ENCODE measurements at regions not wholly inside any gene's neighbourhood (a gene's known extent, or its start where the extent isn't known, plus 50 kb on each side); places are given as distances from the start of the nearest gene placed in this dataset.

GRCh38 chr3:102329066-102329465 lies 105.7 kb upstream of the ZPLD1 start:
- intact Hi-C loops (cut with DNase I; ENCODE audit: low total_unique reads) = no loop called here
- ATAC-seq = no peak
- no peaks in the 10 kb centered on the region for H3K36me3 ChIP-seq
- TF ChIP-seq CTCF (IDR thresholded peaks at IDR 0.05 in 4 of 5, conservative IDR thresholded peaks at IDR 0.05 in 1 of 5) = no peak
- TF ChIP-seq POLR2A (IDR thresholded peaks at IDR 0.05) = no peak
- no peaks in the 10 kb centered on the region for H3K9me3 ChIP-seq
- H3K27me3 ChIP-seq = no peaks in the 10 kb centered on the region
- H3K27ac ChIP-seq = no peak overlapping the region
- no peak for DNase-seq
- H3K4me3 ChIP-seq = no peak overlapping the region
- in situ Hi-C loops (cut with MboI; ENCODE audit: low sequenced_read_pairs in 4 of 4) = no loop called here
- no peaks in the 10 kb centered on the region for H3K4me1 ChIP-seq

GRCh38 chr3:102329561-102329960 lies 105.3 kb upstream of the ZPLD1 start:
- H3K27me3 ChIP-seq = no peaks in the 10 kb centered on the region
- DNase-seq (no peak), ATAC-seq (no peak)
- in situ Hi-C loops (cut with MboI; ENCODE audit: low sequenced_read_pairs in 4 of 4) (no loop called here), intact Hi-C loops (cut with DNase I; ENCODE audit: low total_unique reads) (no loop called here)
- H3K4me3 ChIP-seq = no peak overlapping the region
- H3K36me3 ChIP-seq = no peaks in the 10 kb centered on the region
- no peak overlapping the region for H3K27ac ChIP-seq
- H3K9me3 ChIP-seq = no peaks in the 10 kb centered on the region
- TF ChIP-seq CTCF (IDR thresholded peaks at IDR 0.05 in 4 of 5, conservative IDR thresholded peaks at IDR 0.05 in 1 of 5) (no peak), POLR2A (IDR thresholded peaks at IDR 0.05) (no peak)
- no peaks in the 10 kb centered on the region for H3K4me1 ChIP-seq

GRCh38 chr3:102332205-102332604 lies 102.6 kb upstream of the ZPLD1 start:
- no peak for TF ChIP-seq CTCF (IDR thresholded peaks at IDR 0.05 in 4 of 5, conservative IDR thresholded peaks at IDR 0.05 in 1 of 5)
- TF ChIP-seq POLR2A (IDR thresholded peaks at IDR 0.05) = no peak
- Histone ChIP-seq H3K36me3 (no peaks in the 10 kb centered on the region), H3K27me3 (no peaks in the 10 kb centered on the region), H3K27ac (no peak overlapping the region), H3K4me3 (no peak overlapping the region), H3K9me3 (no peaks in the 10 kb centered on the region), H3K4me1 (no peaks in the 10 kb centered on the region)
- intact Hi-C loops (cut with DNase I; ENCODE audit: low total_unique reads) (no loop called here), in situ Hi-C loops (cut with MboI; ENCODE audit: low sequenced_read_pairs in 4 of 4) (no loop called here)
- DNase-seq (no peak), ATAC-seq (no peak)

- Histone ChIP-seq H3K27ac (no peak overlapping the region), H3K4me1 (no peaks in the 10 kb centered on the region), H3K36me3 (no peaks in the 10 kb centered on the region), H3K9me3 (no peaks in the 10 kb centered on the region), H3K27me3 (no peaks in the 10 kb centered on the region), H3K4me3 (no peak overlapping the region)
- DNase-seq (no peak), ATAC-seq (no peak)
- TF ChIP-seq CTCF (IDR thresholded peaks at IDR 0.05 in 4 of 5, conservative IDR thresholded peaks at IDR 0.05 in 1 of 5) (no peak), POLR2A (IDR thresholded peaks at IDR 0.05) (no peak)
- intact Hi-C loops (cut with DNase I; ENCODE audit: low total_unique reads) = no loop called here
- in situ Hi-C loops (cut with MboI; ENCODE audit: low sequenced_read_pairs in 4 of 4) = no loop called here
Observed at GRCh38 chr3:102332934-102333333, 101.9 kb upstream of the ZPLD1 start.

GRCh38 chr3:102336130-102336529 lies 98.7 kb upstream of the ZPLD1 start:
- H3K4me3 ChIP-seq = no peak overlapping the region
- no peak for TF ChIP-seq POLR2A (IDR thresholded peaks at IDR 0.05)
- TF ChIP-seq CTCF (IDR thresholded peaks at IDR 0.05 in 4 of 5, conservative IDR thresholded peaks at IDR 0.05 in 1 of 5) = no peak
- in situ Hi-C loops (cut with MboI; ENCODE audit: low sequenced_read_pairs in 4 of 4) = no loop called here

More at GRCh38 chr3:102336130-102336529, 98.7 kb upstream of the ZPLD1 start:
- DNase-seq = no peak
- ATAC-seq = no peak
- H3K4me1 ChIP-seq = no peaks in the 10 kb centered on the region
- H3K36me3 ChIP-seq = no peaks in the 10 kb centered on the region
- intact Hi-C loops (cut with DNase I; ENCODE audit: low total_unique reads) = no loop called here
- no peaks in the 10 kb centered on the region for H3K9me3 ChIP-seq
- no peak overlapping the region for H3K27ac ChIP-seq
- H3K27me3 ChIP-seq = no peaks in the 10 kb centered on the region

Measured in gastrocnemius medialis (tissue), 4 donors.